ENCODE measurements at regions not wholly inside any gene's neighbourhood (a gene's known extent, or its start where the extent isn't known, plus 50 kb on each side); places are given as distances from the start of the nearest gene placed in this dataset.
"Not testable (repeated sequence)": the region's sequence is repeated elsewhere in the genome, so short reads cannot be mapped to it uniquely, and the experiment has no call there.

- DNase-seq (ENCODE audit: low read depth in 2 of 2) = no peak
These were observed 59.6 kb upstream of the MAN2A1 start for GRCh38 chr5:109630093-109630492.

DNA sequence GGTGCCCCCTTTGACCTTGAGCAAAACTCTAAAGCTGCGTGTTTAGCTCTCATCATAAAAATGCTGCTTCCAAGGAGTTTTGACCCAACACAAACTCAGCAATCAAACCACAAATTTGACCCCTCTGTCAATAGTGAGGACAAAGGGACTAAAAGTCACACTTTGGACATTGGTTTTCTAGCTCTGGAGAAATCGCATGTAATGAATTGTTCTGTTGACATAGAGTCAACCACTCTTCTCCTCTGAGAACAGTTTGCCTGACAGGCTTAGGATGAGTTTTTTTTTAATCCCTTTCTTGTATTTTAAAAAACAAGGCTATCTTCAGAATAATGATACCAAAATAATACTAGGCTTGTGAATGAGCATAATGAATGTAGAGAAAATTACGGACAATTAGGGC lies 61.1 kb upstream of the MAN2A1 start:
- DNase-seq (ENCODE audit: low read depth in 2 of 2) = no peak

GRCh38 chr5:109621266-109621665 lies 68.5 kb upstream of the MAN2A1 start:
- DNase-seq (ENCODE audit: low read depth in 2 of 2) = not testable (repeated sequence)

- DNase-seq (ENCODE audit: low read depth in 2 of 2) = no peak
These were observed 69.1 kb upstream of the MAN2A1 start for GRCh38 chr5:109620651-109621050.

DNA sequence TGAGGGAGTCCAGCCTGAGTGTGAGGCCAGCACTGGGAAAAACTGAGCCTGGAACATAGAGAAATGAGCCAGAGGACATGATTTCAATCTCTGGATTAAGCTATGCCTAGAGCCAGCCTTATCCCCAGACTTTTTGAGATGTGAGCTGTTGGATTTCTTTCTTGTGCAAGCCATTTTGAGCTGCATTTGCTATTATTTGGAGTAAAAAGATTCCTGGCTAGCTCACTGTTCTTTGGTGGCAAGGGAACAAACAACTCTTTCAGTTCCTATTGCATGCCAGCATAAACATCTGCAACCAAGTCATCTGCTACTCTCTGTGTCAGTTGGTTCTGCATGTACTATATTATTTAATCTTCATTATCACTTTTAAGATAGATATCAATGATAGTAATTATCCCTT lies 70.1 kb upstream of the MAN2A1 start:
- no peak for DNase-seq (ENCODE audit: low read depth in 2 of 2)

- DNase-seq (ENCODE audit: low read depth in 2 of 2) = no peak
These were observed 70.7 kb upstream of the MAN2A1 start for GRCh38 chr5:109619021-109619460.

- DNase-seq (ENCODE audit: low read depth in 2 of 2) = no peak
These were observed 74.7 kb upstream of the MAN2A1 start for GRCh38 chr5:109614981-109615380.

- no peak for DNase-seq (ENCODE audit: low read depth in 2 of 2)
These were observed 75.4 kb upstream of the MAN2A1 start for GRCh38 chr5:109614301-109614700.

GRCh38 chr5:109612278-109612905 lies 77.3 kb upstream of the MAN2A1 start:
- DNase-seq (ENCODE audit: low read depth in 2 of 2) = no peak

- DNase-seq (ENCODE audit: low read depth in 2 of 2) = no peak
These were observed 78.2 kb upstream of the MAN2A1 start for GRCh38 chr5:109611505-109611904.

GRCh38 chr5:109611061-109611460 lies 78.7 kb upstream of the MAN2A1 start:
- DNase-seq (ENCODE audit: low read depth in 2 of 2) = no peak

GRCh38 chr5:109610581-109610980 lies 79.1 kb upstream of the MAN2A1 start:
- no peak for DNase-seq (ENCODE audit: low read depth in 2 of 2)

DNA sequence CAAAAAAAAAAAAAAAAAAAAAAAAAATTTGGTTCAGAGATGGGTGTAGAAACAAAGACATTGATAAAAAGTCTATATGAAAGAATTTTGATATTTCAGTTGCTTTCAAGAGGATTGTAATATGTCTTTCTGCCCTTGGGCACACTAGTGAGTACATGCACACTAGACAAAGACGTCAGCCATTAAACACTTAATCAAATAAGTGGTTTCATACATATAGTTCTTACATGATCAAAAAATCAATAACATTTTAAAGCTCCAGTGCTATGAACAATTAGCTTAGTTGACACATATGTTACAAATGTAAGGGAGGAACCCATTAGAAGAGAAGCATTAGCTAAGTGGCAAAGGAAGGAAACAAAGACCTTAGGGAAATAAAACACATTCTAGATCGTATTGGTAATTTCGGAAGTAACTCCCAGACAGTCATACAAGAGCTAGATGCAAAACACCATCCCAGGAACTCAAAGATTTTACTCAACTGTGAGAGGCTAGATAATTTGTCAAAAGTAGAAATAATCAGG lies 84.5 kb upstream of the MAN2A1 start:
- no peak for DNase-seq (ENCODE audit: low read depth in 2 of 2)

- DNase-seq (ENCODE audit: low read depth in 2 of 2) = no peak
These were observed 85.0 kb upstream of the MAN2A1 start for GRCh38 chr5:109604758-109605157.

GRCh38 chr5:109601736-109602135 lies 88.0 kb upstream of the MAN2A1 start:
- no peak for DNase-seq (ENCODE audit: low read depth in 2 of 2)

DNA sequence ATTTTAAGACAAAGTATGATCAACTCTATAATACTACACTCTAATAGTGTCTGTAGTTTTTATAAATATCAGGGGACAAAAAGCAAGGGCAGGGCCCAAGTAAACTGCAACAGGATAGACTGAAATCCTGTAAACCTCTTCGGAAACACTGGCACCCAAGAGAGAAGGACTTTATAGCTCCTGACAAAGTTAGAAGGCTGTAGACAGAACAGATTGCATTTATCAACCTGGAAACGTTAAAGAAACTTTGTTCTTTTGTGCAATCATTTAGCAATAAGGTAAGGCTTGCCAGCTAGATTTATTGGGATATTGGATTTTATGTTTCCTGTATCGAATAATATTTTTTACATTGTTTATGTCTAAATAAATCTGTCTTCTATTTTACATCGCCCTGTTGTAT lies 91.8 kb upstream of the MAN2A1 start:
- DNase-seq (ENCODE audit: low read depth in 2 of 2) = no peak

GRCh38 chr5:109594217-109594616 lies 95.5 kb upstream of the MAN2A1 start:
- DNase-seq (ENCODE audit: low read depth in 2 of 2) = no peak

- no peak for DNase-seq (ENCODE audit: low read depth in 2 of 2)
These were observed 98.9 kb upstream of the MAN2A1 start for GRCh38 chr5:109590799-109591198.

DNA sequence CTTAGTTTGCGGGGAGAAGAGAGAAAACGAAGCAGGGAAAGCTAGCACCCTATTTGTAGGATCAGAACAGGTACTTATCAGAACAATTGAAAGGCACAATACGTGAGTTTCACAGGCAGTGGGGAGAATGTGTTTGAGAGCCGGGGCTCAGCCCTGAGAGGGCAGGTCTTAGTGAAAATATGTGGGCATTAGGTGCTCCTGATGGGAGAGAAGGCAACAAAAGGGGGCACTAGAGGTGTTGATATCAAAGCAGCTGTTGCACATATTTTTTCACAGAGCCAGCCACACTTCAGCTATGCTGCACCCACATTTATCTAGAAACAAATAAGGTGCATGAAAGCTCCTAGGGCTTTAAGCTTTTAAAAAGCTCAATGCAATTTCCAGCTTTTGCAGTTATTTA lies 99.7 kb upstream of the MAN2A1 start:
- no peak for DNase-seq (ENCODE audit: low read depth in 2 of 2)

DNA sequence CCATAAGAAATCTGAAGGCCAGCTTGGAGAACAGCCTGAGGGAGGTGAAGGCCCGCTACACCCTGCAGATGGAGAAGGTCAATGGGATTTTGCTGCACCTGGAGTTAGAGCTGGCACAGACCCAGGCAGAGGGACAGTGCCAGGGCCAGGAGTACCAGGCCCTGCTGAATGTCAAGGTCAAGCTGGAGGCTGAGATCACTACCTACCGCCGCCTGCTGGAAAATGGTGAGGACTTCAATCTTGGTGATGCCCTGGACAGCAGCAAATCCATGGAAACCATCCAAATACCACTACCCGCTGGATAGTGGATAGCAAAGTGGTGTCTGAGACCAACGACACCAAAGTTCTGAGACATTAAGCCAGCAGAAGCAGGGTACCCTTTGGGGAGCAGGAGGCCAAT lies 100.5 kb upstream of the MAN2A1 start:
- no peak for DNase-seq (ENCODE audit: low read depth in 2 of 2)

DNA sequence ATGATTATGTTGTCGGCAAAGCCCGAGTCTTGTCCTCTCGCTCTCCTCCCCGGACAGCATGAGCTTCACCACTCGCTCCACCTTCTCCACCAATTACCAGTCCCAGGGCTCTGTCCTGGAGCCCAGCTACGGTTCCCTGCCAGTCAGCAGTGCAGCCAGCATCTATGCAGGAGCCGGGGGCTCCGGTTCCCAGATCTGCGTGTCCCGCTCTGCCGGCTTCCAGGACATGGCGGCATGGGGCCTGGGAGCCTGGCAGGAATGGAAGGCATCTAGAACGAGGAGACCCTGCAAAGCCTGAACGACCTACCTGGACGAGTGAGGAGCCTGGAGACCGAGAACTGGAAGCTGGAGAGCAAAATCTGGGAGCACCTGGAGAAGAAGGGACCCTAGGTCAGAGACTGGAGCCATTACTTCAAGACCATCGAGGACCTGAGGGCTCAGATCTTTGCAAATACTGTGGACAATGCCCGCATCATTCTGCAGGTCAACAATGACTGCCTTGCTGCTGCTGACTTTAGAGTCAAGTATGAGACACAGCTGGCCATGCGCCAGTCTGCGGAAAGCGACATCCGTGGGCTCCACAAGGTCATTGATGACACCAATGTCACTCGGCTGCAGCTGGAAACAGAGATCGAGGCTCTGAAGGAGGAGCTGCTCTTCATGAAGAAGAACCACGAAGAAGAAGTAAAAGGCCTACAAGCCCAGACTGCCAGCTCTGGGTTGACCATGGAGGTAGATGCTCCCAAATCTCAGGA lies 101.3 kb upstream of the MAN2A1 start:
- no peak for DNase-seq (ENCODE audit: low read depth in 2 of 2)

DNA sequence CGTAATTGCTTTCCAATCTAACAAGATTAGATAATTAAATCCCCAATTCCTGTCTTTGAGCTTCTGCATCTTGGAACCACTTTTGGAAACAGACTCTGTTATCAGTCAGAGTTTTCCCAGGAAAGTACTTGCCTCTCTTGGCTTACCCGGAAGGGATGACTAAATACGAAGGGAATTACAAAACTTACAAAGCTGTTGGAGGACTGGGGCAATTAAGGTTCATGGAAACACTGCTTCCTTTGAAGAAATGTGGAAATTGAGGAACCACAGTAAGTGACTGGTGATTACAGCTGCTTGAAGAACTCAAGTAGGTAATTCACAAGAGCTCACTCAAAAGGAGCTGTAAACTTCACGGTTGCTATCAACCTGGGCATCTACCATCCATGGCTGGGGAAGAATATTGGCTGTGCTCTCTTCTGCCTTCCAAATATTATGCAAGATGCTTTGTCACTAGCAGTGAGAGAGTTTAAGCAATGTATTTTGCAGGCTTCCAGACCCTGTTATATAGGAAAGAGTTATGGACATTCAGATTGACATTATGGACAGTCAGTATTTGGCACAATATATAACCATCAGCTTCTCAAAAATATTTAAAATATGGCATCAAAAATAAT lies 104.6 kb upstream of the MAN2A1 start:
- DNase-seq (ENCODE audit: low read depth in 2 of 2) = no peak

DNA sequence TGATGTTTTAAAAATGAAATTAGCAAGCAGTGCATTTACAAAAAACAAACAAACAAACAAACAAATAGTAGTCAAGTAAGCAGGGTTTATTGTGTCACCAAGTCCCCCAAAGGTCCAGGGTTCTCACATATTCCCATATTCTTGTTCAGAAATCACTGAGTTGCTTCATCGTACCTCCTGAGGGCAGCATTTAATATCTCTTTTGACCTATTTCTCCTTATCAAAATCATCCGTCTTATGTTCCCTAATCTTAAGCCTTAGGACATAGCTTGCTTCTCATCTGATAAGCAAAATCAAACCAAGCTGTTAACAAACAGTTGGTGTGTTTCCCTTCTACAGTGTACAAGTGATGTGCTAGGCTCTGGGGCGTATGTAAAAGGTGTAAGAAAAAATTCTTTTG lies 109.5 kb upstream of the MAN2A1 start:
- DNase-seq (ENCODE audit: low read depth in 2 of 2) = no peak
